Adipocyte (in vitro differentiated cells): ENCODE measurements at regions not wholly inside any gene's neighbourhood (a gene's known extent, or its start where the extent isn't known, plus 50 kb on each side); places are given as distances from the start of the nearest gene placed in this dataset.
A peak's percentile ranks its signal among the peaks of the same experiment; 100 is the strongest.

ENCODE experiments used
- DNase-seq: peaks from one replicate; pipeline ENCODE4 v3.0.0-alpha.2; 2015; ENCODE audit warnings: low read depth
- H3K27me3 ChIP-seq: replicated peaks from 2 replicates; pipeline ENCODE4 v1.7.0; 2013; ENCODE audit warnings: mild to moderate bottlenecking, low read length, moderate library complexity; ENCODE audit not compliant: control insufficient read depth, insufficient read depth
- H3K36me3 ChIP-seq: 2 replicates; pipeline ENCODE4 v1.7.0; 2013; ENCODE audit warnings: low read length, mild to moderate bottlenecking, moderate library complexity; ENCODE audit not compliant: control insufficient read depth, insufficient read depth, severe bottlenecking
- H3K4me1 ChIP-seq: 2 replicates; pipeline ENCODE4 v1.7.0; 2013; ENCODE audit warnings: mild to moderate bottlenecking, low read length, moderate library complexity; ENCODE audit not compliant: control insufficient read depth, insufficient read depth
- H3K4me3 ChIP-seq: 2 replicates; pipeline ENCODE4 v1.7.0; 2013; ENCODE audit warnings: mild to moderate bottlenecking, low read length, moderate library complexity
- H3K9ac ChIP-seq: 2 replicates; pipeline ENCODE4 v1.7.0; 2013; ENCODE audit warnings: mild to moderate bottlenecking, low read length, moderate library complexity
- H3K9me3 ChIP-seq: 2 replicates; pipeline ENCODE4 v1.7.0; 2013; ENCODE audit warnings: mild to moderate bottlenecking, low read length, moderate library complexity; ENCODE audit not compliant: control insufficient read depth

DNA sequence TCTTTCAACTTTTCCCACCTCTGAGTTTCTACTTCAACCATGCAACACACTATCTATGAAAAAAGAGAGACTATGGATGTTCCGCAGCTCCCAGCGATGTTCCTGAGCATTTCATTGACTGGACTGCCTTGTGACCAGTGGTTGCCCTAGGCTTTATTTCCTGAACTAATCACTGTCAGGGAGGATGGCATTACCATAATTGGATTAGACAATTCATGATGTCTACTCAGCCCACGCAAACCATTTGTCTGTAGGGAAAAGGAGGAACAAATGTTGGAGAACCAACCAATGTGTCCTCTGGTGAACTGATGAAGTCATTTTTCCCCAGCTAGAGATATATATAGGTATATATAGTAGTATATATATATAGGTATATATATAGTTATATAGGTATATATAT is 229.3 kb upstream of the MCTP2 start:
- DNase-seq: no peak
- Histone ChIP-seq H3K9ac (no peak overlapping the region), H3K4me1 (peaks cover 23% of the 10 kb centered on the region), H3K9me3 (no peaks in the 10 kb centered on the region), H3K36me3 (no peaks in the 10 kb centered on the region), H3K4me3 (no peak overlapping the region), H3K27me3 (no peaks in the 10 kb centered on the region)

GRCh38 chr15:94001255-94001801 is 230.0 kb upstream of the MCTP2 start:
- H3K27me3 ChIP-seq: no peaks in the 10 kb centered on the region
- no peaks in the 10 kb centered on the region for H3K9me3 ChIP-seq
- no peak overlapping the region for H3K9ac ChIP-seq
- H3K4me3 ChIP-seq: no peak overlapping the region
- peaks cover 23% of the 10 kb centered on the region for H3K4me1 ChIP-seq
- H3K36me3 ChIP-seq: no peaks in the 10 kb centered on the region
- no peak for DNase-seq

DNA sequence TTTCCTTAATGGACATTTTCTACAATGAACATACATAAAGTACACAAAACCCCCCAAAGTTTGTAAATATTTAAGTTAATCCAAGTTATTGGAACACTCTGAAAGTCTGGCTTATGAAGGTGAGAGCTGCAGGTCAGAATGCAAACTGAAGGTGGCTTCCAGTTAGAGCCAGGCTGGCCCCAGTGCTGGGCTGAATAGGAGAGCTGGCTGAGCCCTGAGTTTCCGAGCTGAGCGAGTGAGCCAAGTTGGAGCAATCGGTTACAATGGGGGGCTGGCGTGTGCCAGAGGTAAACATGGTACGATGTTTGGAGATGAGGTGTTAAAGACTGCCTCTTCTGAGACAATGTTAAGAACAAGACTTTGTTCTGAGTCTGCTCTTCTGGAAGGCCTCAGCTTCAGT is 230.8 kb upstream of the MCTP2 start:
- no peaks in the 10 kb centered on the region for H3K9me3 ChIP-seq
- no peaks in the 10 kb centered on the region for H3K27me3 ChIP-seq
- no peak overlapping the region for H3K4me3 ChIP-seq
- H3K4me1 ChIP-seq: peaks cover 23% of the 10 kb centered on the region
- H3K36me3 ChIP-seq: no peaks in the 10 kb centered on the region
- DNase-seq: no peak
- H3K9ac ChIP-seq: no peak overlapping the region

DNA sequence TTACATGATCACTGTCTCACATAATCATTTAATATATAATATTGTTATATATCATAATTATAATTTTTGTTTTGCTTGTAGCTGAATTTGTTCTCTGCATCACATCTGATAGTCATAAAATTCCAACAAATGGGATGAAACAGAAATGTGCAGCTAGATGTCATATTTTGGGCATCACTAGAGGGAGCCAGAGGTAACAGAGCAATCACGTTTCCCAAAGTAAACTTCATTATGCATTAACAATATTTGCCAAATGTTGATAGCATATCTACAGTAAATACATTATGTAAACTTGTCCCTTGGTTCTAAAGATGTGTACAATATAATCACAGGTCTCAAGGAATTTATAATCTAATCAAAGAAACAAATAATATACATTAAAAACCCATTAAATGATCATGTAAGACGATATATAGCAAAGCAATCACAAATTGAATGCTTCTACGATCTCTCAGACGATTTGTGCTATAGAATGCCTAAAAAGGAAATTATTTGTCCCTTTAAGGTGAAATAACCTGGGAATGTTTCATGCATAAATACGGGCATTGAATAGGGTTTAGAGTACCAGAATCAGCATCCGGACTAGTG is 234.2 kb upstream of the MCTP2 start:
- Histone ChIP-seq H3K9ac (no peak overlapping the region), H3K36me3 (no peaks in the 10 kb centered on the region), H3K4me1 (peaks cover 17% of the 10 kb centered on the region), H3K27me3 (no peaks in the 10 kb centered on the region), H3K9me3 (no peaks in the 10 kb centered on the region), H3K4me3 (no peak overlapping the region)
- peak; percentile 48 for DNase-seq

GRCh38 chr15:93989440-93989998 is 241.8 kb upstream of the MCTP2 start:
- no peak overlapping the region for H3K4me3 ChIP-seq
- H3K36me3 ChIP-seq: no peaks in the 10 kb centered on the region
- no peaks in the 10 kb centered on the region for H3K27me3 ChIP-seq
- H3K4me1 ChIP-seq: peaks cover 11% of the 10 kb centered on the region
- no peaks in the 10 kb centered on the region for H3K9me3 ChIP-seq
- no peak overlapping the region for H3K9ac ChIP-seq
- no peak for DNase-seq

DNA sequence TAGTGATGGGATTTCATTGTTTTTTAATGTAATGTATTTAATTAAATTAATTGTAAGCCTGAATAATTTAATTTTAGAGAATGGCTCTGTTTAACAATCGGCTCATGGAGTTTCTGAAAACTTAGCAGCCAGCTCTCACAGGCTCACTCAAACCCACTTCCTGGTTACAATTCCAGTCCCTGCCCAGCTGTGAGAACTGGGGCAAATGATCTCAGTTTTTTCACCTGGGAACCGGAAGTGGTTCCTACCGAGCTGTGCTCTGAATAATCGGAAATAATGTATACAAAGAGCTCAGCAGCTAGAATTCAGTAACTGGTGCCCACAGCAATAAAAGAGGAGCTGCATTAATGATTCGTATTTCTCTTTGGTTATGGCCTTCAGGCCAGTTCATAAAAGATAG is 244.3 kb upstream of the MCTP2 start:
- DNase-seq: no peak
- H3K9ac ChIP-seq: no peak overlapping the region
- no peaks in the 10 kb centered on the region for H3K27me3 ChIP-seq
- H3K9me3 ChIP-seq: no peaks in the 10 kb centered on the region
- H3K36me3 ChIP-seq: no peaks in the 10 kb centered on the region
- H3K4me1 ChIP-seq: peaks cover 22% of the 10 kb centered on the region
- no peak overlapping the region for H3K4me3 ChIP-seq

- no peak for DNase-seq
- Histone ChIP-seq H3K4me3 (peak overlapping the region; percentile 3), H3K36me3 (no peaks in the 10 kb centered on the region), H3K9ac (no peak overlapping the region), H3K9me3 (no peaks in the 10 kb centered on the region), H3K4me1 (peaks cover 28% of the 10 kb centered on the region), H3K27me3 (no peaks in the 10 kb centered on the region)
Measured at GRCh38 chr15:93986400-93986984, 244.9 kb upstream of the MCTP2 start.

DNA sequence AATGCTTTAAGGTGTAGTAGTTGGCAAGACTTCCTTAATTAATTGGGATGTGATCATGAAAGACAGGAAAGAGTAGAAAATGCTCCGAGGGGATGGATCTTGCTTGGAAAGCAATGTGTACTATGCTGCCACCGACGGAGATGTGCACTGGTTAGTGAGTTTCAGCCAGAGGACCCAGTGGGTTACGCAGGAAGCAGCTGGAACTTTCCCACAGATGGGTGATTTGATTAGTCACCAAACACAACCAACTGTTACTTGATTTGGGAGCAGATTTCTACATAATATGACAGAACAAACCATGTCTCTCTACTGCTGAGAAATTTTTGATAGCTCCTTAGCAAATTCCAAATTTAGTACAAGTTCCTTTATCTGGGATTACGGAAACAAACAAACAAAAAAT is 245.4 kb upstream of the MCTP2 start:
- H3K9ac ChIP-seq: no peak overlapping the region
- H3K36me3 ChIP-seq: no peaks in the 10 kb centered on the region
- no peak for DNase-seq
- no peaks in the 10 kb centered on the region for H3K9me3 ChIP-seq
- H3K4me1 ChIP-seq: peaks cover 28% of the 10 kb centered on the region
- H3K4me3 ChIP-seq: peak overlapping the region; percentile 3
- no peaks in the 10 kb centered on the region for H3K27me3 ChIP-seq

- no peaks in the 10 kb centered on the region for H3K27me3 ChIP-seq
- no peaks in the 10 kb centered on the region for H3K9me3 ChIP-seq
- no peak for DNase-seq
- no peaks in the 10 kb centered on the region for H3K36me3 ChIP-seq
- H3K9ac ChIP-seq: no peak overlapping the region
- peaks cover 30% of the 10 kb centered on the region for H3K4me1 ChIP-seq
- no peak overlapping the region for H3K4me3 ChIP-seq
Measured at GRCh38 chr15:93985176-93985575, 246.2 kb upstream of the MCTP2 start.

DNA sequence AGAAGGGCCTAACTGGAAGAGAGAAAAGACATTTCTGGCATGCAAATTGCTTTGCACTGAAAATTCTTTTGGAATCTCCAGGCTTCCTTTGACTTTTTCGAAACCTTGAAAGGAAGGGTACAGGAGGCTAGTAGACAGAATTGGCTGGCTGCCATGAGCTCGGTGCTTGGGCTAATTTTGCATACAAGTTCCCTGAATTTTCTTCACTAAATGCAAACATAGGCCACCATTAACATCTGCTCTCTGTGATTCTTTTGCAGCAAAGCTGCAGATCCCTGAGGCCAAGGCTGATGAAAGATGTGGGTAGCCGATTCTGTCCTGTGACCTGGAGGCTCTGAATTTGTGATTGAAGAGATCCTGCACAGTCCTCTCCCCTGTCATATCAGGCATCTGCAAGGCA is 247.8 kb upstream of the MCTP2 start:
- no peak for DNase-seq
- Histone ChIP-seq H3K9me3 (no peaks in the 10 kb centered on the region), H3K4me3 (no peak overlapping the region), H3K9ac (no peak overlapping the region), H3K4me1 (peaks cover 35% of the 10 kb centered on the region), H3K36me3 (no peaks in the 10 kb centered on the region), H3K27me3 (no peaks in the 10 kb centered on the region)

DNA sequence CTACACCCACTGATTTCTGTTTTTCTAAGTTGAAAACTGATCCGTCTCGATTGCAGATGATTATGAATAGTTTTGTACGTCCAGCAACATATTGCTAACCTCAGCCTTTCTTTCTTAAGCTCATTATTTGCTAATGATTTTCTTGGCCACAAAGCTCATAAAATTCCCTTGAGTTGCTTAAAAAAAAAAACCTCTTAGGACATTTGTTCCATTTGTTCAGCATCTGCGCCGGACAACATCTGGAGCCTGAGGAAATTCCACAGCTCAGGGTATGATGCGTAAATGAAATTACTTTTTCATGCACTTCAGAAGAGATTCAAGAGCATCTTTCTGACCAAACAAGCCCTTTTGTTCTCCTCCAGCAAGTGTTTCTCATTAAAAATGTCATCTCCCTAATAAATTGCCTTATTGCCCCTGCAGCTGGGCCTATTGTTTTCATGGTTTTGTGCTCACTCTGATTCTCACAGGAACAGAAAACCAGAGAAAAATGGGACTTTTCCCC is 249.1 kb upstream of the MCTP2 start:
- Histone ChIP-seq H3K36me3 (no peaks in the 10 kb centered on the region), H3K9ac (no peak overlapping the region), H3K27me3 (no peaks in the 10 kb centered on the region), H3K9me3 (no peaks in the 10 kb centered on the region), H3K4me1 (peaks cover 35% of the 10 kb centered on the region), H3K4me3 (no peak overlapping the region)
- no peak for DNase-seq
